T-cell (primary cell): ENCODE measurements at regions not wholly inside any gene's neighbourhood (a gene's known extent, or its start where the extent isn't known, plus 50 kb on each side); places are given as distances from the start of the nearest gene placed in this dataset.

ENCODE experiments used
- ATAC-seq, 4 experiments: fragments of 200-7000 bp in 3 of 4; fragments of 150-1000 bp in 1 of 4; cut with Tn5 transposase; replicated peaks in 1 of 4; 1 replicate in 3 of 4; 2 replicates in 1 of 4; pipeline ENCODE4 v1.10.0; 2021; ENCODE audit warnings: moderate library complexity in 3 of 4, mild to moderate bottlenecking in 2 of 4, moderate number of reproducible peaks in 1 of 4
- CTCF ChIA-PET, 2 donors: fragments of 300-600 bp; sonication (Branson Sonifier 250); formaldehyde crosslinking; loops; one replicate each; lab custom pipeline; 2022; ENCODE audit warnings: antibody characterized with exemption in 2 of 2; lab: Charles Lee
- POLR2A ChIA-PET, 2 donors: fragments of 300-600 bp; sonication (Branson Sonifier 250); formaldehyde crosslinking; loops; one replicate each; lab custom pipeline; 2022; ENCODE audit warnings: antibody characterized with exemption in 2 of 2; lab: Charles Lee
- DNase-seq, 35 experiments: peaks; one replicate each; pipeline versions ENCODE4 v3.0.0 to v3.0.0-alpha.2; 2013 to 2023
- H3K27ac ChIP-seq: one replicate; pipeline ENCODE4 v1.5.1; 2013; ENCODE audit warnings: low read length
- H3K27me3 ChIP-seq, 2 experiments: replicated peaks in 1 of 2; 1 replicate in 1 of 2; 2 replicates in 1 of 2; pipeline versions ENCODE4 v1.6.1 to v1.7.0; 2013; ENCODE audit warnings: low read length in 1 of 2, mixed read lengths in 1 of 2; ENCODE audit not compliant: control insufficient read depth in 2 of 2, insufficient read depth in 2 of 2; ENCODE audit errors: extremely low read depth in 1 of 2
- H3K36me3 ChIP-seq, 2 donors: 1 replicate in 1 of 2; 2 replicates in 1 of 2; pipeline versions ENCODE4 v1.6.1 to v1.7.0; 2013; ENCODE audit warnings: low read length in 1 of 2; ENCODE audit not compliant: control insufficient read depth in 2 of 2, insufficient read depth in 1 of 2; ENCODE audit errors: extremely low read depth in 1 of 2
- H3K4me1 ChIP-seq, 2 experiments: 1 replicate in 1 of 2; 2 replicates in 1 of 2; pipeline versions ENCODE4 v1.6.1 to v1.7.0; 2013; ENCODE audit warnings: low read length in 2 of 2, mixed read lengths in 1 of 2; ENCODE audit not compliant: insufficient read depth in 2 of 2, control insufficient read depth in 1 of 2; ENCODE audit errors: extremely low read depth in 1 of 2
- H3K4me3 ChIP-seq, 2 donors: 1 replicate in 1 of 2; 2 replicates in 1 of 2; pipeline versions ENCODE4 v1.5.1 to v1.7.0; 2013; ENCODE audit warnings: mild to moderate bottlenecking in 2 of 2, low read length in 1 of 2, moderate library complexity in 1 of 2; ENCODE audit not compliant: control insufficient read depth in 1 of 2; ENCODE audit errors: extremely low read depth in 1 of 2
- H3K9me3 ChIP-seq: 2 replicates; pipeline ENCODE4 v1.7.0; 2013
- H3K27ac Mint-ChIP-seq, 2 donors: one replicate each; pipeline ENCODE4 v1.8.0; 2020 to 2021; ENCODE audit warnings: mild to moderate bottlenecking in 2 of 2, mixed read lengths in 2 of 2
- H3K27me3 Mint-ChIP-seq, 2 donors: one replicate each; pipeline ENCODE4 v1.8.0; 2021 to 2022; ENCODE audit warnings: mixed read lengths in 2 of 2
- H3K36me3 Mint-ChIP-seq: one replicate; pipeline ENCODE4 v1.8.0; 2021; ENCODE audit warnings: mixed read lengths
- H3K4me1 Mint-ChIP-seq, 3 donors: one replicate each; pipeline ENCODE4 v1.8.0; 2020 to 2022; ENCODE audit warnings: mixed read lengths in 3 of 3, mild to moderate bottlenecking in 1 of 3
- H3K4me3 Mint-ChIP-seq, 3 donors: one replicate each; pipeline ENCODE4 v1.8.0; 2020 to 2022; ENCODE audit warnings: mild to moderate bottlenecking in 3 of 3, mixed read lengths in 3 of 3, moderate library complexity in 3 of 3
- H3K9me3 Mint-ChIP-seq, 3 donors: one replicate each; pipeline ENCODE4 v1.8.0; 2020 to 2022; ENCODE audit warnings: mixed read lengths in 3 of 3
- WGBS: methylation state at CpG from one replicate; pipeline ENCODE4 v1.1.5; 2013; ENCODE audit warnings: missing lambda C conversion rate; ENCODE audit not compliant: insufficient coverage; 5-methylcytosine and 5-hydroxymethylcytosine counted together

DNA sequence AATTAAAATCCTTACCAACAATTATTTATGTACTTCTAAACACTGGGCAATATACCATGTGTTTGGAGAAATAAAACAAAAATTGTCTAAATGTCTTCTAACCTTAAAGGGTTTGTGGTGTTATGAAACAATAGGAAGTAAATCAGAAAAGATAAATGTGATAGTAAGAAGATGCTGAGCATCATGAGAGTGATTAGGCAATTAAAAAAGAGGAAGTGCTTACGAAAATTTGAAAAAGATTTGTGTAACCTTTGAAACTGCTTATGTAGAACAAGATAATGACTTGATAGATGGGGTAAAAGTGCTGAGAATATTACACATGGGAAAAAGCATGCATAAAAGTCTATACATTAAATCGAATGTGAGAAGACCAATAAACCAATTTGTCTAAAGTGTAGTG lies 573.4 kb upstream of the CNTNAP2 start:
- no peak overlapping the region for H3K4me3 ChIP-seq
- Mint-ChIP-seq H3K27me3 (no peaks in the 10 kb centered on the region), H3K27ac (no peak overlapping the region), H3K4me3 (no peak overlapping the region), H3K36me3 (no peaks in the 10 kb centered on the region), H3K9me3 (peaks cover 0 to 7% (median 0%) of the 10 kb centered on the region in 3 donors), H3K4me1 (no peaks in the 10 kb centered on the region)
- DNase-seq (no peak), ATAC-seq (no peak)
- no peak overlapping the region for H3K27ac ChIP-seq
- ChIA-PET CTCF (no interaction called here), POLR2A (no interaction called here)
- H3K27me3 ChIP-seq, result no peaks in the 10 kb centered on the region
- no peaks in the 10 kb centered on the region for H3K36me3 ChIP-seq
- no peaks in the 10 kb centered on the region for H3K9me3 ChIP-seq
- H3K4me1 ChIP-seq, result no peaks in the 10 kb centered on the region
- WGBS, result no CpG with 5 or more reads among the region's 2 CpGs

DNA sequence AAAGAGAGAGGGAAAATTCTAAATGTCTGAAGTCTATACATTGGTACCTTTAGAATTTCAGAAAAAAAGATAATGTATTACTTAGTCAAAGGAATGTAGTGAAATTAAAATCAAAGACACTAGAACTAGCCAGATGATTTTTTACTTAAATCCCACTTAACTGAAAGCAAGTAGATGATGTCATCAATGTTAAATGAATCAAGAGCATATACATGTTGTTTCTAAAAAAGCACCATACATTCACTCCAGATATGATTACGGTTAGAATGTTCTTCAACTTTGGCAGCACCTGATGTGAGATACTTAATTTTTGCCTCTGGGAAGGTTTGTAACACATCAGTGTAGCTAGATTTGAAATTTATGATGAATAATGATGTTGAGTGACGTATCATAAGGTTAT lies 576.7 kb upstream of the CNTNAP2 start:
- no peaks in the 10 kb centered on the region for H3K27me3 ChIP-seq
- no peaks in the 10 kb centered on the region for H3K36me3 ChIP-seq
- H3K9me3 ChIP-seq, result no peaks in the 10 kb centered on the region
- no peak overlapping the region for H3K4me3 ChIP-seq
- CTCF ChIA-PET, result no interaction called here
- H3K36me3 Mint-ChIP-seq, result no peaks in the 10 kb centered on the region
- no peaks in the 10 kb centered on the region for H3K27me3 Mint-ChIP-seq
- no peak for DNase-seq
- ATAC-seq, result no peak
- whole genome bisulfite sequencing, result no CpG with 5 or more reads among the region's 2 CpGs
- peaks cover 0 to 11% (median 5%) of the 10 kb centered on the region in 3 donors for H3K9me3 Mint-ChIP-seq
- POLR2A ChIA-PET, result no interaction called here
- H3K27ac Mint-ChIP-seq, result no peak overlapping the region
- no peaks in the 10 kb centered on the region for H3K4me1 Mint-ChIP-seq
- no peak overlapping the region for H3K27ac ChIP-seq
- no peaks in the 10 kb centered on the region for H3K4me1 ChIP-seq
- no peak overlapping the region for H3K4me3 Mint-ChIP-seq

- Mint-ChIP-seq H3K36me3 (no peaks in the 10 kb centered on the region), H3K4me1 (no peaks in the 10 kb centered on the region), H3K9me3 (peaks cover 5 to 6% (median 5%) of the 10 kb centered on the region in 3 donors), H3K27ac (no peak overlapping the region), H3K27me3 (no peaks in the 10 kb centered on the region), H3K4me3 (no peak overlapping the region)
- no peak for ATAC-seq
- Histone ChIP-seq H3K4me3 (no peak overlapping the region), H3K27ac (no peak overlapping the region), H3K4me1 (no peaks in the 10 kb centered on the region), H3K36me3 (no peaks in the 10 kb centered on the region), H3K9me3 (no peaks in the 10 kb centered on the region), H3K27me3 (no peaks in the 10 kb centered on the region)
- ChIA-PET POLR2A (no interaction called here), CTCF (no interaction called here)
- WGBS, result no CpG with 5 or more reads among the region's 1 CpG
- no peak for DNase-seq
These were observed 582.3 kb upstream of the CNTNAP2 start for GRCh38 chr7:145534301-145534700.

GRCh38 chr7:145520284-145520683 lies 596.3 kb upstream of the CNTNAP2 start:
- CTCF ChIA-PET, result no interaction called here
- H3K27me3 Mint-ChIP-seq, result no peaks in the 10 kb centered on the region
- Histone ChIP-seq H3K4me1 (no peaks in the 10 kb centered on the region), H3K4me3 (no peak overlapping the region), H3K27me3 (no peaks in the 10 kb centered on the region), H3K9me3 (no peaks in the 10 kb centered on the region), H3K27ac (no peak overlapping the region), H3K36me3 (no peaks in the 10 kb centered on the region)
- POLR2A ChIA-PET, result no interaction called here
- H3K27ac Mint-ChIP-seq, result no peak overlapping the region
- H3K36me3 Mint-ChIP-seq, result no peaks in the 10 kb centered on the region
- ATAC-seq, result no peak
- DNase-seq, result no peak
- H3K4me3 Mint-ChIP-seq, result no peak overlapping the region
- peaks cover 3 to 10% (median 8%) of the 10 kb centered on the region in 3 donors for H3K9me3 Mint-ChIP-seq
- whole genome bisulfite sequencing, result no CpG with 5 or more reads among the region's 3 CpGs
- H3K4me1 Mint-ChIP-seq, result no peaks in the 10 kb centered on the region

DNA sequence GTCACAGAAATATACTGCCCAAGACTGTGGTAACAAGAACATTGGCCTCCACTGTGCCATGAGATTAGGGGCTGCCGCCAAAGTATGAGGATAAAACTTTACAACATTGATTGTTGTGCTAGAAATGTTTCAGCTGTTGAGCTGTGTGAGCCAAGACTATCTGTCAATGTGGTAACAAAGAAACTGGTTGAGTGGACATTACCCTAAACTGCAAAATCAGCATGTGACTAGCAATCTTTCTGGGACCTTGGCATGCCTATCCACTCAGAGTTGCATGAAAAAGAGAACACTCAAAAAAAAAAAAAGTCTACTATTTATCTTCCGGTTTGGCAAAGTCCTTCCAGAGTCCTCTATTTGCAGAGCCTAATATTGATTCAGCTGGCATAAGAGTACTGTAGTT lies 605.6 kb upstream of the CNTNAP2 start:
- no peaks in the 10 kb centered on the region for H3K36me3 Mint-ChIP-seq
- Histone ChIP-seq H3K27me3 (no peaks in the 10 kb centered on the region), H3K9me3 (no peaks in the 10 kb centered on the region), H3K36me3 (no peaks in the 10 kb centered on the region), H3K27ac (no peak overlapping the region), H3K4me3 (no peak overlapping the region), H3K4me1 (no peaks in the 10 kb centered on the region)
- no peak overlapping the region for H3K4me3 Mint-ChIP-seq
- peaks cover 6 to 25% (median 11%) of the 10 kb centered on the region in 3 donors for H3K9me3 Mint-ChIP-seq
- H3K27me3 Mint-ChIP-seq, result no peaks in the 10 kb centered on the region
- DNase-seq (no peak), ATAC-seq (no peak)
- H3K4me1 Mint-ChIP-seq, result no peaks in the 10 kb centered on the region
- H3K27ac Mint-ChIP-seq, result no peak overlapping the region
- ChIA-PET POLR2A (no interaction called here), CTCF (no interaction called here)
- 100% methylated on average over 1 of the region's 2 CpGs for WGBS

GRCh38 chr7:145497911-145498525 lies 618.6 kb upstream of the CNTNAP2 start:
- Histone ChIP-seq H3K4me3 (no peak overlapping the region), H3K36me3 (no peaks in the 10 kb centered on the region), H3K9me3 (no peaks in the 10 kb centered on the region), H3K27me3 (no peaks in the 10 kb centered on the region), H3K27ac (no peak overlapping the region), H3K4me1 (no peaks in the 10 kb centered on the region)
- POLR2A ChIA-PET, result no interaction called here
- ATAC-seq (no peak), DNase-seq (no peak)
- Mint-ChIP-seq H3K27ac (no peak overlapping the region), H3K27me3 (no peaks in the 10 kb centered on the region), H3K4me1 (no peaks in the 10 kb centered on the region), H3K36me3 (no peaks in the 10 kb centered on the region), H3K9me3 (peaks cover 6 to 22% (median 15%) of the 10 kb centered on the region in 3 donors), H3K4me3 (no peak overlapping the region)
- CTCF ChIA-PET, result no interaction called here
- 80% methylated on average over 1 of the region's 3 CpGs for WGBS

- Histone ChIP-seq H3K27me3 (no peaks in the 10 kb centered on the region), H3K4me3 (no peak overlapping the region), H3K27ac (no peak overlapping the region), H3K36me3 (no peaks in the 10 kb centered on the region), H3K4me1 (no peaks in the 10 kb centered on the region), H3K9me3 (no peaks in the 10 kb centered on the region)
- ATAC-seq (no peak), DNase-seq (no peak)
- POLR2A ChIA-PET, result no interaction called here
- no CpG with 5 or more reads among the region's 1 CpG for WGBS
- CTCF ChIA-PET, result no interaction called here
- Mint-ChIP-seq H3K9me3 (peaks cover 17 to 35% (median 27%) of the 10 kb centered on the region in 3 donors), H3K4me1 (no peaks in the 10 kb centered on the region), H3K36me3 (no peaks in the 10 kb centered on the region), H3K27me3 (no peaks in the 10 kb centered on the region), H3K27ac (no peak overlapping the region), H3K4me3 (no peak overlapping the region)
These were observed 626.2 kb upstream of the CNTNAP2 start for GRCh38 chr7:145490356-145490755.
